ENCODE measurements at regions not wholly inside any gene's neighbourhood (a gene's known extent, or its start where the extent isn't known, plus 50 kb on each side); places are given as distances from the start of the nearest gene placed in this dataset.

GRCh38 chr13:81020010-81020409 is 679.1 kb upstream of the SPRY2 start:
- no peaks in the 10 kb centered on the region for H3K36me3 Mint-ChIP-seq (ENCODE audit: low read depth)
- H2AFZ ChIP-seq: no peak overlapping the region
- H3K27ac ChIP-seq (ENCODE audit: low read depth): no peak overlapping the region
- no peak overlapping the region for H3K4me2 ChIP-seq
- no peaks in the 10 kb centered on the region for H3K27me3 Mint-ChIP-seq (ENCODE audit: insufficient read depth, low read depth, poor library complexity)
- no peak for ATAC-seq
- no peak overlapping the region for H3K4me3 ChIP-seq
- H3K4me3 Mint-ChIP-seq: no peak overlapping the region
- H3K4me1 Mint-ChIP-seq: no peaks in the 10 kb centered on the region
- no peak overlapping the region for H3K27ac Mint-ChIP-seq
- no peaks in the 10 kb centered on the region for H3F3A ChIP-seq (replicated peaks; ENCODE audit: low read depth)
- H3K9me3 Mint-ChIP-seq: no peaks in the 10 kb centered on the region
- H3K79me2 ChIP-seq (replicated peaks; ENCODE audit: insufficient read depth): no peaks in the 10 kb centered on the region
- no peaks in the 10 kb centered on the region for H3K9me2 ChIP-seq (ENCODE audit: insufficient read depth)
- H3K36me3 ChIP-seq (ENCODE audit: insufficient read depth): no peaks in the 10 kb centered on the region
- H3K4me1 ChIP-seq (ENCODE audit: insufficient read depth): no peaks in the 10 kb centered on the region
- TF ChIP-seq ZNF331 (CRISPR knock-in tag; IDR thresholded peaks at IDR 0.05; ENCODE audit: low read depth) (no peak), EZH2 (IDR thresholded peaks at IDR 0.05; ENCODE audit: low read depth, unreplicated experiment) (no peak), NANOG (IDR thresholded peaks at IDR 0.05; ENCODE audit: borderline replicate concordance) (no peak), ETS1 (IDR thresholded peaks at IDR 0.05) (no peak), STAT1 (IDR thresholded peaks at IDR 0.05; ENCODE audit: unreplicated experiment) (no peak), ZNF462 (CRISPR knock-in tag; IDR thresholded peaks at IDR 0.05) (no peak), ZNF114 (CRISPR knock-in tag; IDR thresholded peaks at IDR 0.05) (no peak), REST (IDR thresholded peaks at IDR 0.05; ENCODE audit: unreplicated experiment) (no peak), CREB1 (CRISPR knock-in tag; IDR thresholded peaks at IDR 0.05; ENCODE audit: low read depth) (no peak), POLR2AphosphoS5 (IDR thresholded peaks at IDR 0.05; ENCODE audit: low read depth) (no peak), JUNB (IDR thresholded peaks at IDR 0.05; ENCODE audit: unreplicated experiment) (no peak), EZH2phosphoT487 (IDR thresholded peaks at IDR 0.05; ENCODE audit: unreplicated experiment) (no peak), CTCF (conservative IDR thresholded peaks at IDR 0.05; ENCODE audit: low read depth in 2 of 2) (no peak)
- H4K20me1 ChIP-seq (replicated peaks; ENCODE audit: insufficient read depth): no peaks in the 10 kb centered on the region
- no peaks in the 10 kb centered on the region for H3K27me3 ChIP-seq (ENCODE audit: insufficient read depth)
- no peak for DNase-seq (ENCODE audit: low spot score)
